ENCODE measurements at regions not wholly inside any gene's neighbourhood (a gene's known extent, or its start where the extent isn't known, plus 50 kb on each side); places are given as distances from the start of the nearest gene placed in this dataset.
"Not testable (repeated sequence)": the region's sequence is repeated elsewhere in the genome, so short reads cannot be mapped to it uniquely, and the experiment has no call there.

DNA sequence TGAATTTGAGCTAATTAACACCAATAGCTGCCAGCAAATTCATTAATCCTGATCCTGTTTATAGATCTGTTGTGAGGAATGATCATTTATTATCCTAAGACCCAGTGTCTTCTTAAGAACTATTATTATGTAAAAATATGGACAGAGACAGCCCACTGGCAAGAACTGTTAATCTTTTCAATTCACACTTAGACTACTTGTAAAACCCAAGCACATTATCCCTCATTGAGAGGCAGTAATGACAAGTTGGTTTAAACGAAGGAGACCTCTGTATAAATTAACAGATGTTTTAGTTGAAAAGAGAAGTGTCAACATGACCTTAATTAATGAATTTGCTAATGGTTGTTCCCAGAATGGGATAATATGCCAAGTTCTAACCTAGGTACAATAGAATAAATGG, 270.3 kb upstream of the IZUMO3 start:
- Histone ChIP-seq H3K4me3 (no peak overlapping the region), H3K27ac (ENCODE audit: low read depth in 1 of 2, low read length in 1 of 2) (no peak overlapping the region), H3K9ac (ENCODE audit: insufficient read depth in 1 of 2, low read length in 2 of 2) (no peak overlapping the region), H3K9me3 (ENCODE audit: control insufficient read depth in 4 of 4, insufficient read depth in 3 of 4, low read length in 3 of 4) (peaks cover 0 to 2% (median 0%) of the 10 kb centered on the region in 4 donors), H3K27me3 (ENCODE audit: control insufficient read depth in 3 of 3, insufficient read depth in 3 of 3, low read length in 2 of 3) (no peaks in the 10 kb centered on the region), H3K4me1 (ENCODE audit: control insufficient read depth in 5 of 5, insufficient read depth in 5 of 5, low read length in 5 of 5) (no peaks in the 10 kb centered on the region), H3K36me3 (ENCODE audit: control insufficient read depth in 4 of 4, insufficient read depth in 4 of 4, low read length in 4 of 4) (no peaks in the 10 kb centered on the region)
- TF ChIP-seq, protein P1, sequence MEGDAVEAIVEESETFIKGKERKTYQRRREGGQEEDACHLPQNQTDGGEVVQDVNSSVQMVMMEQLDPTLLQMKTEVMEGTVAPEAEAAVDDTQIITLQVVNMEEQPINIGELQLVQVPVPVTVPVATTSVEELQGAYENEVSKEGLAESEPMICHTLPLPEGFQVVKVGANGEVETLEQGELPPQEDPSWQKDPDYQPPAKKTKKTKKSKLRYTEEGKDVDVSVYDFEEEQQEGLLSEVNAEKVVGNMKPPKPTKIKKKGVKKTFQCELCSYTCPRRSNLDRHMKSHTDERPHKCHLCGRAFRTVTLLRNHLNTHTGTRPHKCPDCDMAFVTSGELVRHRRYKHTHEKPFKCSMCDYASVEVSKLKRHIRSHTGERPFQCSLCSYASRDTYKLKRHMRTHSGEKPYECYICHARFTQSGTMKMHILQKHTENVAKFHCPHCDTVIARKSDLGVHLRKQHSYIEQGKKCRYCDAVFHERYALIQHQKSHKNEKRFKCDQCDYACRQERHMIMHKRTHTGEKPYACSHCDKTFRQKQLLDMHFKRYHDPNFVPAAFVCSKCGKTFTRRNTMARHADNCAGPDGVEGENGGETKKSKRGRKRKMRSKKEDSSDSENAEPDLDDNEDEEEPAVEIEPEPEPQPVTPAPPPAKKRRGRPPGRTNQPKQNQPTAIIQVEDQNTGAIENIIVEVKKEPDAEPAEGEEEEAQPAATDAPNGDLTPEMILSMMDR (IDR thresholded peaks at IDR 0.05; ENCODE audit: control extremely low read depth, extremely low read depth): no peak
- no peak for DNase-seq
- ATAC-seq (ENCODE audit: insufficient read depth, low FRiP score): no peak
- 28 to 49% methylated on average over 1 of the region's 1 CpG for WGBS, 2 donors

DNA sequence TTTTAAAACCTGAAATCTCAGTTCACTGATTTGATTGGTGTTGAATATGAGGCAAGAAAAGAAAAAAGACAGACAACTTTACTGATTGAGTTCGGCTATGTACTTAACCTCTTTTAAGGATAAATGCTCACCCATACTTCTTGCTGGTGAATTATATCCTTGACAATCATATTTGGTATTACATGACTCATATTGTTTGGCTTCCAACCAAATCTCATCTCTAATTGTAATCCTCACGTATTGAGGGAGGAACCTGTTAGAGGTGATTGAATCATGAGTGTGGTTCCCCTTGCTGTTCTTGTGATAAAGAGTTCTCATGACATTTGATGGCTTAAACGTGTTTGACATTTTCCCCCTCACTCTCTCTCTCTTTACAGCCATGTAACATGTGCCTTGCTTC, 255.6 kb upstream of the IZUMO3 start:
- Histone ChIP-seq H3K4me3 (no peak overlapping the region), H3K27me3 (ENCODE audit: control insufficient read depth in 3 of 3, insufficient read depth in 3 of 3, low read length in 2 of 3) (no peaks in the 10 kb centered on the region), H3K27ac (ENCODE audit: low read depth in 1 of 2, low read length in 1 of 2) (no peak overlapping the region), H3K36me3 (ENCODE audit: control insufficient read depth in 4 of 4, insufficient read depth in 4 of 4, low read length in 4 of 4) (no peaks in the 10 kb centered on the region), H3K9ac (ENCODE audit: insufficient read depth in 1 of 2, low read length in 2 of 2) (no peak overlapping the region), H3K4me1 (ENCODE audit: control insufficient read depth in 5 of 5, insufficient read depth in 5 of 5, low read length in 5 of 5) (no peaks in the 10 kb centered on the region), H3K9me3 (ENCODE audit: control insufficient read depth in 4 of 4, insufficient read depth in 3 of 4, low read length in 3 of 4) (no peaks in the 10 kb centered on the region)
- TF ChIP-seq, protein P1 (IDR thresholded peaks at IDR 0.05; ENCODE audit: control extremely low read depth, extremely low read depth): no peak
- 60 to 73% methylated on average over 3 of the region's 3 CpGs for WGBS, 2 donors
- ATAC-seq (ENCODE audit: insufficient read depth, low FRiP score): no peak
- no peak for DNase-seq

DNA sequence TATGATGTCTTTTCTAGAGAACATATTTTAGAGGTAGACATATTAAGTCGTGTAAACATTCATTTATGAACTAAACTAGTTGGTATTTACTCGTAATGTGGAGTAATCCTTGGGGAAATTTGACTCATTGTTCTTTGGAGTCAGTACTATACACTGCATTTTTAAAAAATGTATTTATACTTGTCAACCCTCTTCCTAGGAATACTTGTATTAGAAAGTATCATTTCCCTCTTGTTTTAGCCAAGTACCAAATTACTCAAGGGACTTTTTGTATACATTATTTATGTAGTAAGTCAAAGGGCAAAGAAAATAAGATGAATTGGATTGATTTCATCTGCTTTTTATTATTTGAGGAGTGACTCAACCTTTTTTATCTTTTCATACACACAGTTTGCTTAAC, 248.1 kb upstream of the IZUMO3 start:
- Histone ChIP-seq H3K9ac (ENCODE audit: insufficient read depth in 1 of 2, low read length in 2 of 2) (no peak overlapping the region), H3K27ac (ENCODE audit: low read depth in 1 of 2, low read length in 1 of 2) (no peak overlapping the region), H3K36me3 (ENCODE audit: control insufficient read depth in 4 of 4, insufficient read depth in 4 of 4, low read length in 4 of 4) (no peaks in the 10 kb centered on the region), H3K9me3 (ENCODE audit: control insufficient read depth in 4 of 4, insufficient read depth in 3 of 4, low read length in 3 of 4) (no peaks in the 10 kb centered on the region), H3K4me1 (ENCODE audit: control insufficient read depth in 5 of 5, insufficient read depth in 5 of 5, low read length in 5 of 5) (no peaks in the 10 kb centered on the region), H3K4me3 (no peak overlapping the region), H3K27me3 (ENCODE audit: control insufficient read depth in 3 of 3, insufficient read depth in 3 of 3, low read length in 2 of 3) (no peaks in the 10 kb centered on the region)
- DNase-seq (no peak), ATAC-seq (ENCODE audit: insufficient read depth, low FRiP score) (no peak)
- 52 to 53% methylated on average over 2 of the region's 2 CpGs for WGBS, 2 donors
- TF ChIP-seq, protein P1 (IDR thresholded peaks at IDR 0.05; ENCODE audit: control extremely low read depth, extremely low read depth): no peak

DNA sequence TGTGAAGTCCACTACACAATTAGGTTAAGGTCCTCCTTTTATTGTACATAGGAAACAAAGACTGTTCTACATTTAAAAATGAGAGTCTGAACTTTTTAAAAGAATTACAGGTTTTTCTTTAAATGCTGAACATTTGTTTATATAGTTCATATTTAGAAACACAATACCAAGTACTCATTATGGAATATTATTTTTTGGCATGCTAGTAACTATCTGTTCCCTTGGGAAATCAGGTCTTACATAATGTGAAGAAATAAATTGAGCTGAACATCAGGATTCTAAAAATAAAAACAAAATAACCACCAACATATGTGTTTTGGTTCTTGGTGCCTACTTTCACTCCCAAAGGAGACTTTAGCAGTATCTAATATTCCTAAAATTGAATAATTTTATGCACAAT, 230.5 kb upstream of the IZUMO3 start:
- no peak overlapping the region for H3K9ac ChIP-seq (ENCODE audit: insufficient read depth in 1 of 2, low read length in 2 of 2)
- no peaks in the 10 kb centered on the region for H3K4me1 ChIP-seq (ENCODE audit: control insufficient read depth in 5 of 5, insufficient read depth in 5 of 5, low read length in 5 of 5)
- H3K27me3 ChIP-seq (ENCODE audit: control insufficient read depth in 3 of 3, insufficient read depth in 3 of 3, low read length in 2 of 3): no peaks in the 10 kb centered on the region
- DNase-seq (no peak), ATAC-seq (ENCODE audit: insufficient read depth, low FRiP score) (no peak)
- no peak overlapping the region for H3K4me3 ChIP-seq
- no peaks in the 10 kb centered on the region for H3K36me3 ChIP-seq (ENCODE audit: control insufficient read depth in 4 of 4, insufficient read depth in 4 of 4, low read length in 4 of 4)
- H3K27ac ChIP-seq (ENCODE audit: low read depth in 1 of 2, low read length in 1 of 2): no peak overlapping the region
- peaks cover 0 to 12% (median 0%) of the 10 kb centered on the region in 4 donors for H3K9me3 ChIP-seq (ENCODE audit: control insufficient read depth in 4 of 4, insufficient read depth in 3 of 4, low read length in 3 of 4)
- TF ChIP-seq, protein P1 (IDR thresholded peaks at IDR 0.05; ENCODE audit: control extremely low read depth, extremely low read depth): no peak

DNA sequence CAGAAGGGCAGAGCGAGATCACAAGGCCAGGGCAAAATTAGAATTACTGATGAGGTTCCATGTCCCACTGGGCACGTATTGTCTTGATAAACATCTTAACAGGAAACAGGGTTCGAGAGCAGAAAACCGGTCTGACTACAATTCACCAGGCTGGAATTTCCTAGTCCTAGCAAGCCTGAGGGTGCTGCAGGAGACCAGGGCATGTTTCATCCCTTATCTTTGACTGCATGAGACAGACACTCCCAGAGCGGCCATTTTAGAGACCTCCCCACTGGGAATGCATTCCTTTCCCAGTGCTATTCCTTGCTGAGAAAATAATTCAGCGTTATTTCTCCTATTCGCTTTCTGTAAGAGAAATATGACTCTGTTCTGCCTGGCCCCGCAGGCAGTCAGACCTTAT, 228.5 kb upstream of the IZUMO3 start:
- DNase-seq; H3K36me3 ChIP-seq (ENCODE audit: control insufficient read depth in 4 of 4, insufficient read depth in 4 of 4, low read length in 4 of 4); H3K9ac ChIP-seq (ENCODE audit: insufficient read depth in 1 of 2, low read length in 2 of 2); H3K4me1 ChIP-seq (ENCODE audit: control insufficient read depth in 5 of 5, insufficient read depth in 5 of 5, low read length in 5 of 5); ATAC-seq (ENCODE audit: insufficient read depth, low FRiP score); H3K27me3 ChIP-seq (ENCODE audit: control insufficient read depth in 3 of 3, insufficient read depth in 3 of 3, low read length in 2 of 3); H3K4me3 ChIP-seq; H3K27ac ChIP-seq (ENCODE audit: low read depth in 1 of 2, low read length in 1 of 2): not testable (repeated sequence)
- H3K9me3 ChIP-seq (ENCODE audit: control insufficient read depth in 4 of 4, insufficient read depth in 3 of 4, low read length in 3 of 4): peaks cover 0 to 12% (median 0%) of the 10 kb centered on the region in 4 donors
- 88 to 90% methylated on average over 8 of the region's 8 CpGs for WGBS, 2 donors

Data from lung (tissue), 11 donors.